Vagina (tissue), 2 donors: ENCODE measurements at regions not wholly inside any gene's neighbourhood (a gene's known extent, or its start where the extent isn't known, plus 50 kb on each side); places are given as distances from the start of the nearest gene placed in this dataset.

Source experiments
- CTCF ChIP-seq, 3 experiments: fragments of 450-650 bp in 2 of 3; fragments of 200-600 bp in 1 of 3; sonication (generic) in 1 of 3; IDR thresholded peaks; one replicate each; pipeline ENCODE4 v1.5.1; 2017 to 2019; ENCODE audit warnings: antibody characterized with exemption in 3 of 3, mild to moderate bottlenecking in 2 of 3, moderate library complexity in 2 of 3
- POLR2A ChIP-seq, 2 donors: fragments of 450-650 bp; IDR thresholded peaks; one replicate each; pipeline ENCODE4 v1.6.1; 2017; ENCODE audit warnings: antibody characterized with exemption in 2 of 2, mild to moderate bottlenecking in 2 of 2, moderate library complexity in 2 of 2
- POLR2AphosphoS5 ChIP-seq, 2 donors: sonication (generic); formaldehyde crosslinking; IDR thresholded peaks; one replicate each; pipeline ENCODE4 v1.9.0; 2017; ENCODE audit warnings: antibody characterized with exemption in 2 of 2, mild to moderate bottlenecking in 2 of 2, low read depth in 1 of 2; ENCODE audit not compliant: insufficient read depth in 1 of 2

GRCh38 chr11:98453378-98453777, 567.4 kb upstream of the CNTN5 start:
- TF ChIP-seq CTCF (IDR thresholded peaks at IDR 0.05) (no peak), POLR2A (IDR thresholded peaks at IDR 0.05) (no peak), POLR2AphosphoS5 (IDR thresholded peaks at IDR 0.05; ENCODE audit: insufficient read depth in 1 of 2, low read depth in 1 of 2) (no peak)
